Right atrium auricular region (tissue), 2 donors: ENCODE measurements at regions not wholly inside any gene's neighbourhood (a gene's known extent, or its start where the extent isn't known, plus 50 kb on each side); places are given as distances from the start of the nearest gene placed in this dataset.

Experiments
- DNase-seq: peaks from one replicate; pipeline ENCODE4 v3.0.0-alpha.2; 2019; ENCODE audit warnings: low spot score
- H3K27ac ChIP-seq, 2 donors: fragments of 200-600 bp; sonication (generic); 1 replicate in 1 of 2; 2 replicates in 1 of 2; pipeline ENCODE4 v1.5.1; 2016 to 2019
- H3K27me3 ChIP-seq, 2 donors: fragments of 200-600 bp; sonication (generic); one replicate each; pipeline versions ENCODE4 v1.5.1 to v1.6.0; 2017 to 2019
- H3K36me3 ChIP-seq: fragments of 200-600 bp; sonication (generic); one replicate; pipeline ENCODE4 v1.5.1; 2016
- H3K4me1 ChIP-seq, 2 donors: fragments of 200-600 bp; sonication (generic); one replicate each; pipeline versions ENCODE4 v1.5.1 to v1.6.0; 2017 to 2019
- H3K4me3 ChIP-seq, 2 donors: fragments of 200-600 bp; sonication (generic); 1 replicate in 1 of 2; 2 replicates in 1 of 2; pipeline ENCODE4 v1.5.1; 2017 to 2019; ENCODE audit warnings: mild to moderate bottlenecking in 1 of 2, moderate library complexity in 1 of 2
- H3K9me3 ChIP-seq, 2 donors: fragments of 200-600 bp; sonication (generic); one replicate each; pipeline ENCODE4 v1.5.1; 2019
- CTCF ChIP-seq, 2 donors: fragments of 200-600 bp; sonication (generic); IDR thresholded peaks; one replicate each; pipeline ENCODE4 v1.5.1; 2019; ENCODE audit warnings: antibody characterized with exemption in 2 of 2

DNA sequence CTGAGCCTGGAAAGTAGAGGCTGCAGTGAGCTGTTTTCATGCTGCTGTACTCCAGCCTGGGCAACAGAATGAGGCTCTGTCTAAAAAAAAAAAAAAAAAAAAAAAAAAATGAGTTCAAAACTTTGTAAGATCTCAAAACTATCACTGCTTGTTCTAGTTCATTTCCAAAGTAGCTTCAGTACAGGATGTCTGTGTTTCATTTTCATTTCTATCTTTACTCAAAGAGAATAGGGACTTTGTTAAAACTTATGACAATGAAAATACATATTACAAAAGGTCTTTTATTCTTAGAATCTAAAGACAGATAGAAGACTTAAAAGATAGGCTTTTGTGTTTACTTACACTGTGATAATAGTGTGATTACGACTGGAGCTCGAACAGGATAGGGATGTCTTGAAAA is 709.7 kb downstream of the ADGRL2 start:
- Histone ChIP-seq H3K36me3 (no peaks in the 10 kb centered on the region), H3K4me3 (no peak overlapping the region), H3K9me3 (no peaks in the 10 kb centered on the region), H3K27ac (no peak overlapping the region), H3K4me1 (no peaks in the 10 kb centered on the region), H3K27me3 (no peaks in the 10 kb centered on the region)
- TF ChIP-seq CTCF (IDR thresholded peaks at IDR 0.05) = no peak
- DNase-seq = no peak

DNA sequence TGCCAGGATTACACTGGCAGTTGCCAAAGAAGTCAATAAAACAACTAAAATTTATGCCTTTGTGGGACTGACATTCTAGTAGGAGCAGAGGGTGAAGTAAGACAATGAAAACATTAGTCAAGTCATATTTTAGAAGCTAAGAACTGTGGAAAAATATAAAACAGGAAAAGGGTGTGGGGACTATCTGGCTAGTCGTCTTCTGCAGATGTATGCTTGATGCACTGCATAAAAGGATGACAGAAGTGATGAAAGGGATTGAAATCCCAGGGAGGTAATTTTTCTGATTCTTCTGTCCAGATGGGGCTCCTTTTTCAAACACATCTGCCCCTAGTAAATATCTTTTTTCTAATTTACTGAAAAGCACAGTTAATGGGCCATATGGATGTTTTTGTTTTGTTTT is 706.3 kb downstream of the ADGRL2 start:
- no peak for DNase-seq

DNA sequence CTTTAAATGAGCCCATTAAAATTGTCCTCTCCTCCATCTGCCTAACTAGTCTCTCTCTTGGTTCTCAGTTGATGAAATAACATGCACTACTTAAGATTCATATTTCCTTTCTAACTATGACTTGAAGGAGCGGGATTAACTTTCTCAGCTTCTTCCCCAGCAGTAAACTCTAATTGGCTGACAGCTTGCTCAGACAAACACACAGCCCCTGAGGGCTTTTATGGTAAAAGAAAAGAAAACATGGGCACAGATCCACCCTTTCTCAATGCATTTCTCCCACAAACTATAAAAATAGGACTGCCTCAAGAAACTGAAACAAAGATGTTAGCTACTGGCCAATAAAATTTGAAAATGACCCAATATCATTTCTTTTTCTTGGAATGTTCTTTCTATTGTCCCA is 703.1 kb downstream of the ADGRL2 start:
- Histone ChIP-seq H3K4me1 (no peaks in the 10 kb centered on the region), H3K36me3 (no peaks in the 10 kb centered on the region), H3K9me3 (no peaks in the 10 kb centered on the region), H3K27ac (no peak overlapping the region), H3K4me3 (no peak overlapping the region), H3K27me3 (no peaks in the 10 kb centered on the region)
- TF ChIP-seq CTCF (IDR thresholded peaks at IDR 0.05) = no peak
- no peak for DNase-seq

More for the DNA sequence above, 706.3 kb downstream of the ADGRL2 start:
- Histone ChIP-seq H3K4me1 (no peaks in the 10 kb centered on the region), H3K27me3 (no peaks in the 10 kb centered on the region), H3K4me3 (no peak overlapping the region), H3K36me3 (no peaks in the 10 kb centered on the region), H3K27ac (no peak overlapping the region), H3K9me3 (no peaks in the 10 kb centered on the region)
- TF ChIP-seq CTCF (IDR thresholded peaks at IDR 0.05) = no peak

- Histone ChIP-seq H3K4me3 (no peak overlapping the region), H3K4me1 (no peaks in the 10 kb centered on the region), H3K36me3 (no peaks in the 10 kb centered on the region), H3K9me3 (peaks cover 0 to 19% of the 10 kb centered on the region in 2 donors), H3K27ac (no peak overlapping the region), H3K27me3 (no peaks in the 10 kb centered on the region)
- DNase-seq = no peak
- no peak for TF ChIP-seq CTCF (IDR thresholded peaks at IDR 0.05)
These were observed 698.3 kb downstream of the ADGRL2 start for GRCh38 chr1:82499022-82499421.

DNA sequence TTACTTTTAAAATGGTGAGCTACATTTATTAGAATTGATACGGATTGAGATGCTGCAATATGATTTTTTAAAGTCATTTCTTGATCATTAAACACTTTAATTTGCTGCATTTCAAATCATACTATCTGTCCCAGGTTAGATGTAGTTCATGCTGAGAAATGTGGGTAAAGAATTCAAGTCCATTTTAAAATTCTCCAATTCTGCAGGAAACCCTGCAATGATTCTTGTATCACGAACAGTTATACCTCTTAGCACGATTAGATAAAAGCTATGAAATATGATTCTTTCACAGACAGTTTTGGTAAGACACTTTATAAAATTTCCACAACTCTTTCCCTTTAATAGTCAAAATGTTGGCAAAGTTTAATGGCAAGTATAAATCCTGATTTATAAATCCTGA is 693.4 kb downstream of the ADGRL2 start:
- Histone ChIP-seq H3K36me3 (no peaks in the 10 kb centered on the region), H3K27ac (no peak overlapping the region), H3K4me3 (no peak overlapping the region), H3K9me3 (peaks cover 0 to 25% of the 10 kb centered on the region in 2 donors), H3K27me3 (no peaks in the 10 kb centered on the region), H3K4me1 (no peaks in the 10 kb centered on the region)
- no peak for DNase-seq
- no peak for TF ChIP-seq CTCF (IDR thresholded peaks at IDR 0.05)

- Histone ChIP-seq H3K4me1 (no peaks in the 10 kb centered on the region), H3K27ac (no peak overlapping the region), H3K4me3 (no peak overlapping the region), H3K27me3 (no peaks in the 10 kb centered on the region), H3K9me3 (peaks cover 0 to 23% of the 10 kb centered on the region in 2 donors), H3K36me3 (no peaks in the 10 kb centered on the region)
- no peak for TF ChIP-seq CTCF (IDR thresholded peaks at IDR 0.05)
- no peak for DNase-seq
These were observed 691.4 kb downstream of the ADGRL2 start for GRCh38 chr1:82492159-82492558.
